Panc1 (cell line): ENCODE measurements at regions not wholly inside any gene's neighbourhood (a gene's known extent, or its start where the extent isn't known, plus 50 kb on each side); places are given as distances from the start of the nearest gene placed in this dataset.
"Not testable (repeated sequence)": the region's sequence is repeated elsewhere in the genome, so short reads cannot be mapped to it uniquely, and the experiment has no call there.

ENCODE experiments used
- ATAC-seq: fragments of 200-7000 bp; cut with Tn5 transposase; 2 replicates; pipeline ENCODE4 v1.9.1; 2020; ENCODE audit warnings: mild to moderate bottlenecking, moderate library complexity
- BruUV-seq: library from RNA; stranded (reverse); fragments of 400-500 nt; replicated peaks from 2 replicates; lab custom pipeline; 2021; lab: Mats Ljungman, UMichigan
- CTCF ChIA-PET: fragments of 300-600 bp; sonication (Branson Sonifier 250); formaldehyde crosslinking; loops from one replicate; lab custom pipeline; 2022; ENCODE audit warnings: antibody characterized with exemption; lab: Charles Lee
- POLR2A ChIA-PET: fragments of 300-600 bp; sonication (Branson Sonifier 250); formaldehyde crosslinking; loops from one replicate; lab custom pipeline; 2022; ENCODE audit warnings: antibody characterized with exemption; lab: Charles Lee
- DNase-seq: peaks from one replicate; pipeline ENCODE4 v3.0.0-alpha.2; 2010; ENCODE audit warnings: low read depth, low spot score
- H3K27ac ChIP-seq: 2 replicates; pipeline ENCODE4 v1.5.1; 2011; ENCODE audit warnings: mild to moderate bottlenecking, low read length, inconsistent platforms
- H3K27me3 ChIP-seq: fragments of 200-500 bp; sonication (Bioruptor generic); 2 replicates; pipeline ENCODE4 v1.6.0; 2014; ENCODE audit warnings: low read length, inconsistent platforms; ENCODE audit not compliant: control insufficient read depth, insufficient read depth
- H3K36me3 ChIP-seq: fragments of 200-500 bp; sonication (Bioruptor generic); 2 replicates; pipeline ENCODE4 v1.5.1; 2014; ENCODE audit warnings: inconsistent platforms, mild to moderate bottlenecking, low read length, moderate library complexity; ENCODE audit not compliant: control insufficient read depth, insufficient read depth
- H3K4me1 ChIP-seq: 2 replicates; pipeline ENCODE4 v1.5.1; 2011; ENCODE audit warnings: inconsistent platforms, mild to moderate bottlenecking, low read length, moderate library complexity; ENCODE audit not compliant: control insufficient read depth, insufficient read depth
- H3K4me3 ChIP-seq, 2 experiments: 2 replicates each; pipeline ENCODE4 v1.5.1; 2011 to 2012; ENCODE audit warnings: low read depth in 2 of 2, low read length in 2 of 2, mild to moderate bottlenecking in 2 of 2, inconsistent platforms in 1 of 2, moderate library complexity in 1 of 2
- H3K9me3 ChIP-seq: fragments of 200-500 bp; sonication (Bioruptor generic); 2 replicates; pipeline ENCODE4 v1.5.1; 2014; ENCODE audit warnings: low read depth, mild to moderate bottlenecking, inconsistent platforms, low read length, moderate library complexity; ENCODE audit not compliant: control insufficient read depth, insufficient read depth
- CTCF ChIP-seq: fragments of 450-650 bp; IDR thresholded peaks from 2 replicates; pipeline ENCODE4 v1.5.1; 2017; ENCODE audit warnings: mild to moderate bottlenecking
- POLR2AphosphoS5 ChIP-seq: IDR thresholded peaks from 2 replicates; pipeline ENCODE4 v1.6.1; 2012; ENCODE audit warnings: mild to moderate bottlenecking, low read depth, low read length, moderate library complexity
- REST ChIP-seq, 2 experiments: IDR thresholded peaks; 2 replicates each; pipeline ENCODE4 v1.6.1; 2011 to 2012; ENCODE audit warnings: low read depth in 2 of 2, control low read depth in 1 of 2, low read length in 1 of 2, mild to moderate bottlenecking in 1 of 2, moderate library complexity in 1 of 2; ENCODE audit not compliant: insufficient read depth in 1 of 2
- SIN3A ChIP-seq: IDR thresholded peaks from 2 replicates; pipeline ENCODE4 v1.6.1; 2012; ENCODE audit warnings: low read depth, mild to moderate bottlenecking, low read length, moderate library complexity, borderline replicate concordance; ENCODE audit not compliant: insufficient read depth
- TCF7L2 ChIP-seq: IDR thresholded peaks from 2 replicates; pipeline ENCODE4 v1.6.1; 2011; ENCODE audit warnings: mild to moderate bottlenecking, low read depth, low read length, inconsistent platforms
- in situ Hi-C: cut with HindIII; loops from 2 replicates; pipeline ENCODE4 v1.10.0; 2016; ENCODE audit warnings: low sequenced_read_pairs, low pct_unique_long_range_greater_than_20kb
- intact Hi-C: fragments of 100-400 bp; cut with micrococcal nuclease; formaldehyde crosslinking; loops from one replicate; pipeline ENCODE4 v1.10.0; 2022; ENCODE audit not compliant: unreplicated experiment

GRCh38 chr20:22963581-22963980 is 71.5 kb upstream of the SSTR4 start:
- DNase-seq (no peak), ATAC-seq (no peak)
- ChIA-PET POLR2A (no interaction called here), CTCF (no interaction called here)
- no peak overlapping the region for H3K4me3 ChIP-seq
- peaks cover 8% of the 10 kb centered on the region for H3K27me3 ChIP-seq
- in situ Hi-C loops (no loop called here), intact Hi-C loops (no loop called here)
- TF ChIP-seq SIN3A = no peak
- TF ChIP-seq TCF7L2 = no peak
- TF ChIP-seq REST (IDR thresholded peaks at IDR 0.05; ENCODE audit: insufficient read depth in 1 of 2, low read depth in 2 of 2, low read length in 1 of 2) = no peak
- no peak for TF ChIP-seq CTCF
- TF ChIP-seq POLR2AphosphoS5 = no peak
- H3K36me3 ChIP-seq = no peaks in the 10 kb centered on the region
- BruUV-seq = no TSS peak
- H3K4me1 ChIP-seq = no peaks in the 10 kb centered on the region
- no peaks in the 10 kb centered on the region for H3K9me3 ChIP-seq
- no peak overlapping the region for H3K27ac ChIP-seq

DNA sequence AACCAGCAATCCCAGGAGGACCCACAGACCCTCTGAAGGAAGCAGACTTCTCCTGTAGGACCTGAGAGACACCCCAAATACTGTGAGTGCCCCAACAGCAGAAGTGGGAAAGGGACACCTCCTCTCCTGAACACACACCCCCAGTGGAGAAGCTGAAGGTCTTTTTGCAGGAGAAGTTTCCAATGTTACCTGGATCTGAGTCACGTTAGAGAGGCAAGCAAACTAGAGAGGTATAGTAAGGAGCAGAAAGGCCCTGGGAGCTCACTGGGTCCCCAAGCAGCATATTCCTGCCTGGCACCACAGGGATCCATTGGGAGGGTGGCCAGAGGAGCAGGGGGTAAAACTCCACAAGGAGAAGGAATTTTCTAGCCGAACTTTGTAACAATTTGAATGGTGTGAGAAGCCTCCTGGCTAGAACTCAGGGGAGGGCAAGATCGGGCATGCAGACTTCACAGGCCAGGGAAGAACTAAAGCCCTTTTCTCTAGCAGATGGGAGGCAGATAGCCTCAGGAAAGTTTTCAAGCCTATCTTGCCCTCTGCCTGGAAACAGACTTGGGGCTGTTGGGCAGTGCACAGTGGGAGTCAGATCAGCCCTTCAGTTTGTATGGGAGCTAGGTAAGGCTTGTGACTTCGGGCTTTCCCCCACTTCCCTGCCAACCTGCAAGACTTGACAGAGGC is 68.2 kb upstream of the SSTR4 start:
- TF ChIP-seq CTCF (no peak), POLR2AphosphoS5 (no peak), REST (IDR thresholded peaks at IDR 0.05; ENCODE audit: insufficient read depth in 1 of 2, low read depth in 2 of 2, low read length in 1 of 2) (no peak), TCF7L2 (no peak), SIN3A (no peak)
- CTCF ChIA-PET = no interaction called here

DNA sequence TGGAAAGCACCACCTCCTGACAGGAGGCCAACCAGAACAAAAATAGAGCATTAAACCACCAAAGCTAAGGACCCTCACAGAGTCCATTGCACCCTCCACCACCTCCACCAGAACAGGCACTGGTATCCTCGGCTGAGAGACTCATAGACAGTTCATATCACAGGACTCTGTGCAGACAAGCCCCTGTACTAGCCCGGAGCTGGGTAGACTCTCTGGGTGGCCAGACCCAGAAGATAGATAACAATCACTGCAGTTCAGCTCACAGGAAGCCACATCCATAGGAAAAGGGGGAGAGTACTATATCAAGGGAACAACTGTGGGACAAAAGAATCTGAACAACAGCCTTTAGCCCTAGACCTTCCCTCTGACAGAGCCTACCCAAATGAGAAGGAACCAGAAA is 67.4 kb upstream of the SSTR4 start:
- H3K9me3 ChIP-seq, BruUV-seq, H3K27ac ChIP-seq, H3K4me3 ChIP-seq, intact Hi-C loops, H3K4me1 ChIP-seq, CTCF ChIA-PET, in situ Hi-C loops, ATAC-seq, H3K36me3 ChIP-seq, POLR2A ChIA-PET, H3K27me3 ChIP-seq, DNase-seq: not testable (repeated sequence)

More for the DNA sequence above, 68.2 kb upstream of the SSTR4 start:
- H3K27me3 ChIP-seq = peaks cover 5% of the 10 kb centered on the region
- no peak overlapping the region for H3K4me3 ChIP-seq
- DNase-seq (no peak), ATAC-seq (no peak)
- H3K27ac ChIP-seq = no peak overlapping the region
- no peaks in the 10 kb centered on the region for H3K4me1 ChIP-seq
- intact Hi-C loops (no loop called here), in situ Hi-C loops (no loop called here)
- H3K9me3 ChIP-seq = no peaks in the 10 kb centered on the region
- H3K36me3 ChIP-seq = no peaks in the 10 kb centered on the region
- no TSS peak for BruUV-seq
- POLR2A ChIA-PET = no interaction called here
